SH-SY5Y (cell line): ENCODE measurements at regions not wholly inside any gene's neighbourhood (a gene's known extent, or its start where the extent isn't known, plus 50 kb on each side); places are given as distances from the start of the nearest gene placed in this dataset.

Experiments
- GATA2 ChIP-seq: IDR thresholded peaks from 2 replicates; pipeline ENCODE4 v1.6.1; 2011; ENCODE audit warnings: mild to moderate bottlenecking, low read depth, low read length
- GATA3 ChIP-seq: IDR thresholded peaks from 2 replicates; pipeline ENCODE4 v1.6.1; 2011; ENCODE audit warnings: low read depth, mild to moderate bottlenecking, low read length, moderate library complexity

DNA sequence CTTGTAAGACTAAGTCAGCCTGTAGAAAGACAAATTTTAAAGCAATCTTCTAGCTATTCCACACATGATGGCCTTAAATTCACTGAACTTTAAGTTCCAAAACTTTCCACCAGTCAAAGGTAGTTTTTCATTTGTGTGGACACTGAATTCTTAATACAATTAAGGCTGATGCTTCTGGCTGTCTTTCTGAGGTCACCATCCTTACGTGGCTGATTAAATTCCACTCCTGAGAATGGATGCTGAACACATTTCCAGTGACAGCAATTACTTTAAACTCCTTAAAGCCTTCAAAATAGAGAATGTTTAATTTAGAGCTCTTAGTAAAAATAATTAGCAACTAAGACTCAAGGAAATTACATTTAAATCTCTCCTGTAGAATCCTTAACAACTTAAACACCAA is 142.6 kb upstream of the COL1A2 start:
- TF ChIP-seq GATA2 (no peak), GATA3 (no peak)
